ENCODE measurements at regions not wholly inside any gene's neighbourhood (a gene's known extent, or its start where the extent isn't known, plus 50 kb on each side); places are given as distances from the start of the nearest gene placed in this dataset.

- TF ChIP-seq POLR2A (IDR thresholded peaks at IDR 0.05) = no peak
- TF ChIP-seq CTCF (IDR thresholded peaks at IDR 0.05) = no peak
- TF ChIP-seq EP300 (IDR thresholded peaks at IDR 0.05) = no peak
These were observed 58.3 kb upstream of the PLAC1 start for GRCh38 chrX:134716620-134717012.
